ENCODE measurements at regions not wholly inside any gene's neighbourhood (a gene's known extent, or its start where the extent isn't known, plus 50 kb on each side); places are given as distances from the start of the nearest gene placed in this dataset.

GRCh38 chr20:6469695-6470094 is 297.8 kb upstream of the BMP2 start:
- H3K4me3 ChIP-seq, result no peak overlapping the region
- ATAC-seq (ENCODE audit: insufficient number of reproducible peaks, low FRiP score, low read depth) (no peak), DNase-seq (ENCODE audit: low spot score) (no peak)
- no peak for TF ChIP-seq CTCF (IDR thresholded peaks at IDR 0.05)
- no peaks in the 10 kb centered on the region for H3K27me3 ChIP-seq (replicated peaks; ENCODE audit: insufficient read depth)
- H3K27ac ChIP-seq, result no peak overlapping the region
- H3K9me3 ChIP-seq, result no peaks in the 10 kb centered on the region
- H3K4me1 ChIP-seq (ENCODE audit: control insufficient read depth in 1 of 2, low read depth in 2 of 2), result no peaks in the 10 kb centered on the region
- no peaks in the 10 kb centered on the region for H3K36me3 ChIP-seq

- Histone ChIP-seq H3K27ac (no peak overlapping the region), H3K36me3 (no peaks in the 10 kb centered on the region), H3K9me3 (no peaks in the 10 kb centered on the region), H3K27me3 (replicated peaks; ENCODE audit: insufficient read depth) (no peaks in the 10 kb centered on the region), H3K4me1 (ENCODE audit: control insufficient read depth in 1 of 2, low read depth in 2 of 2) (no peaks in the 10 kb centered on the region), H3K4me3 (no peak overlapping the region)
- ATAC-seq (ENCODE audit: insufficient number of reproducible peaks, low FRiP score, low read depth) (no peak), DNase-seq (ENCODE audit: low spot score) (no peak)
- no peak for TF ChIP-seq CTCF (IDR thresholded peaks at IDR 0.05)
These were observed 298.9 kb upstream of the BMP2 start for GRCh38 chr20:6468423-6469116.

GRCh38 chr20:6467562-6467961 is 299.9 kb upstream of the BMP2 start:
- Histone ChIP-seq H3K9me3 (no peaks in the 10 kb centered on the region), H3K27me3 (replicated peaks; ENCODE audit: insufficient read depth) (no peaks in the 10 kb centered on the region), H3K4me1 (ENCODE audit: control insufficient read depth in 1 of 2, low read depth in 2 of 2) (no peaks in the 10 kb centered on the region), H3K4me3 (no peak overlapping the region), H3K36me3 (no peaks in the 10 kb centered on the region), H3K27ac (no peak overlapping the region)
- ATAC-seq (ENCODE audit: insufficient number of reproducible peaks, low FRiP score, low read depth) (no peak), DNase-seq (ENCODE audit: low spot score) (no peak)
- no peak for TF ChIP-seq CTCF (IDR thresholded peaks at IDR 0.05)

- peak; percentile 18 for ATAC-seq (ENCODE audit: insufficient number of reproducible peaks, low FRiP score, low read depth)
- no peaks in the 10 kb centered on the region for H3K4me1 ChIP-seq (ENCODE audit: control insufficient read depth in 1 of 2, low read depth in 2 of 2)
- H3K4me3 ChIP-seq, result no peak overlapping the region
- H3K27ac ChIP-seq, result no peak overlapping the region
- no peak for TF ChIP-seq CTCF (IDR thresholded peaks at IDR 0.05)
- no peaks in the 10 kb centered on the region for H3K36me3 ChIP-seq
- H3K27me3 ChIP-seq (replicated peaks; ENCODE audit: insufficient read depth), result no peaks in the 10 kb centered on the region
- no peak for DNase-seq (ENCODE audit: low spot score)
- H3K9me3 ChIP-seq, result no peaks in the 10 kb centered on the region
These were observed 301.2 kb upstream of the BMP2 start for GRCh38 chr20:6466075-6466810.

GRCh38 chr20:6450841-6451240 is 316.6 kb upstream of the BMP2 start:
- no peak overlapping the region for H3K4me3 ChIP-seq
- no peaks in the 10 kb centered on the region for H3K36me3 ChIP-seq
- DNase-seq (ENCODE audit: low spot score) (no peak), ATAC-seq (ENCODE audit: insufficient number of reproducible peaks, low FRiP score, low read depth) (no peak)
- no peaks in the 10 kb centered on the region for H3K4me1 ChIP-seq (ENCODE audit: control insufficient read depth in 1 of 2, low read depth in 2 of 2)
- H3K9me3 ChIP-seq, result no peaks in the 10 kb centered on the region
- no peak overlapping the region for H3K27ac ChIP-seq
- TF ChIP-seq CTCF (IDR thresholded peaks at IDR 0.05), result no peak
- H3K27me3 ChIP-seq (replicated peaks; ENCODE audit: insufficient read depth), result no peaks in the 10 kb centered on the region
